ENCODE measurements at regions not wholly inside any gene's neighbourhood (a gene's known extent, or its start where the extent isn't known, plus 50 kb on each side); places are given as distances from the start of the nearest gene placed in this dataset.
"Not testable (repeated sequence)": the region's sequence is repeated elsewhere in the genome, so short reads cannot be mapped to it uniquely, and the experiment has no call there.

- DNase-seq (ENCODE audit: low read depth): no peak
These were observed 79.4 kb upstream of the DNAJC10 start for GRCh38 chr2:182636699-182637098.

- no peak for DNase-seq (ENCODE audit: low read depth)
These were observed 77.4 kb upstream of the DNAJC10 start for GRCh38 chr2:182638667-182639066.

GRCh38 chr2:182639971-182640370 is 76.1 kb upstream of the DNAJC10 start:
- DNase-seq (ENCODE audit: low read depth): no peak

- DNase-seq (ENCODE audit: low read depth): peak; percentile 10
These were observed 73.7 kb upstream of the DNAJC10 start for GRCh38 chr2:182642328-182642727.

GRCh38 chr2:182646763-182647498 is 69.1 kb upstream of the DNAJC10 start:
- no peak for DNase-seq (ENCODE audit: low read depth)

- DNase-seq (ENCODE audit: low read depth): no peak
These were observed 68.6 kb upstream of the DNAJC10 start for GRCh38 chr2:182647499-182647787.

GRCh38 chr2:182649316-182649715 is 66.7 kb upstream of the DNAJC10 start:
- DNase-seq (ENCODE audit: low read depth): no peak

GRCh38 chr2:182650704-182651103 is 65.4 kb upstream of the DNAJC10 start:
- DNase-seq (ENCODE audit: low read depth): no peak

- no peak for DNase-seq (ENCODE audit: low read depth)
These were observed 63.7 kb upstream of the DNAJC10 start for GRCh38 chr2:182652326-182652725.

- DNase-seq (ENCODE audit: low read depth): no peak
These were observed 60.3 kb upstream of the DNAJC10 start for GRCh38 chr2:182655750-182656149.

GRCh38 chr2:182664212-182664611 is 51.8 kb upstream of the DNAJC10 start:
- DNase-seq (ENCODE audit: low read depth): no peak

GRCh38 chr2:182665500-182665899 is 50.6 kb upstream of the DNAJC10 start:
- DNase-seq (ENCODE audit: low read depth): not testable (repeated sequence)
